AG04450 (cell line): ENCODE measurements at regions not wholly inside any gene's neighbourhood (a gene's known extent, or its start where the extent isn't known, plus 50 kb on each side); places are given as distances from the start of the nearest gene placed in this dataset.

ENCODE experiments used
- CTCF ChIA-PET: fragments of 300-600, 350-600 bp; formaldehyde crosslinking; extraction: SDS; loops from one replicate; lab custom pipeline; 2022; ENCODE audit warnings: antibody characterized with exemption, inconsistent platforms; lab: Charles Lee
- POLR2A ChIA-PET: fragments of 350-600 bp; formaldehyde crosslinking; extraction: SDS; loops from one replicate; lab custom pipeline; 2021; ENCODE audit warnings: antibody characterized with exemption, inconsistent platforms; lab: Yijun Ruan, JAX
- DNase-seq: peaks from one replicate; pipeline ENCODE4 v3.0.0-alpha.2; 2011; ENCODE audit warnings: low read depth, low spot score
- H3K27ac ChIP-seq: one replicate; pipeline ENCODE4 v1.5.1; 2012; ENCODE audit warnings: low read depth, low read length, control low read depth
- H3K27me3 ChIP-seq: one replicate; pipeline ENCODE4 v1.6.0; 2012; ENCODE audit warnings: low read length; ENCODE audit not compliant: control insufficient read depth, insufficient read depth
- H3K4me3 ChIP-seq: 2 replicates; pipeline ENCODE4 v1.5.1; 2011; ENCODE audit warnings: mild to moderate bottlenecking, low read depth, low read length, control low read depth
- H3K9me3 ChIP-seq: 2 replicates; pipeline ENCODE4 v1.5.1; 2012; ENCODE audit warnings: low read length; ENCODE audit not compliant: control insufficient read depth, insufficient read depth
- CTCF ChIP-seq: IDR thresholded peaks from 2 replicates; pipeline ENCODE4 v1.5.1; 2011; ENCODE audit warnings: low read depth, low read length, control low read depth, inconsistent platforms

GRCh38 chr5:116930616-116931015 lies 356.0 kb upstream of the SEMA6A start:
- no peak for TF ChIP-seq CTCF
- CTCF ChIA-PET, result no interaction called here
- H3K27me3 ChIP-seq, result no peaks in the 10 kb centered on the region
- DNase-seq, result no peak
- H3K4me3 ChIP-seq, result no peak overlapping the region
- H3K27ac ChIP-seq, result no peak overlapping the region
- H3K9me3 ChIP-seq, result peaks cover 1% of the 10 kb centered on the region; the same call in 1 of the 2 replicates
- POLR2A ChIA-PET, result no interaction called here

- POLR2A ChIA-PET, result no interaction called here
- no peak for DNase-seq
- Histone ChIP-seq H3K27ac (no peak overlapping the region), H3K4me3 (no peak overlapping the region), H3K9me3 (no peaks in the 10 kb centered on the region; the same call in 1 of the 2 replicates), H3K27me3 (no peaks in the 10 kb centered on the region)
- CTCF ChIA-PET, result no interaction called here
- TF ChIP-seq CTCF, result no peak
Measured at GRCh38 chr5:116923344-116923743, 348.7 kb upstream of the SEMA6A start.

- CTCF ChIA-PET, result no interaction called here
Measured at GRCh38 chr5:116922532-116922931, 347.9 kb upstream of the SEMA6A start.

DNA sequence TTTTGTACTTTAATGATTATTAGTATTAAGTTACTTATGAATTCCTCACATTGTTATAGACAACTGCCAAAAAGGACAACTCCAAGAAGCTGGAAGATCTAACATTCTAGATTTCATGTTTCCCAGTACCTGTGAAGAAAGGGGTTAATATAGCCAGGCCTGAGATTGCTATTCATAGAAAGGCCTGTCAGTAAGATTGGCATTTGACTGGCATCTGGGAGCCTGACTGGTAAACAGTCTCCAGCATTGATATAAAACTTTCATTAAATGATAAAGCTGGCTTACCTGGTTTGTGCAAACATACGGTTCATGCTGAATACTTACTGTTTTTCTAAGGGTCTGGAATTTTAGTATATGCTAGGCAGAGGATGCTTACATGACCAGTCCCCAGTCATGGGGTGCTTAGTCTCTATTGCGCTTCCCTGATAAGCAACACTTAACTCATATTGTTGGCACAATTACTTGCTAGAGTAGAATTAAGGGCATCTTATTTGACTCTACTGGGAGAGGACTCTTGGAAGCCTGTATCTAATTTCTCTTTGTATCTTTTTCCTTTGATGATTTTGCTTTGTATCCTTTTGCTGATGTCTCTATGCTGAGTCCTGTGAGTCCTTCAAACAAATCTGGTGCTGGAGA lies 340.4 kb upstream of the SEMA6A start:
- Histone ChIP-seq H3K27ac (no peak overlapping the region), H3K4me3 (no peak overlapping the region), H3K9me3 (peaks cover 3% of the 10 kb centered on the region; the same call in 1 of the 2 replicates), H3K27me3 (no peaks in the 10 kb centered on the region)
- ChIA-PET CTCF (no interaction called here), POLR2A (no interaction called here)
- DNase-seq, result no peak
- TF ChIP-seq CTCF, result no peak

More at GRCh38 chr5:116922532-116922931, 347.9 kb upstream of the SEMA6A start:
- no peak overlapping the region for H3K27ac ChIP-seq
- DNase-seq, result no peak
- H3K27me3 ChIP-seq, result no peaks in the 10 kb centered on the region
- no peak overlapping the region for H3K4me3 ChIP-seq
- no peaks in the 10 kb centered on the region; the same call in 1 of the 2 replicates for H3K9me3 ChIP-seq
- no peak for TF ChIP-seq CTCF
- POLR2A ChIA-PET, result no interaction called here

GRCh38 chr5:116912221-116912620 lies 337.6 kb upstream of the SEMA6A start:
- H3K27me3 ChIP-seq, result no peaks in the 10 kb centered on the region
- CTCF ChIA-PET, result no interaction called here
- POLR2A ChIA-PET, result no interaction called here
- no peak for DNase-seq
- H3K27ac ChIP-seq, result no peak overlapping the region
- H3K4me3 ChIP-seq, result no peak overlapping the region
- peaks cover 3% of the 10 kb centered on the region; the same call in 1 of the 2 replicates for H3K9me3 ChIP-seq
- TF ChIP-seq CTCF, result no peak
